HK-2 (cell line): ENCODE measurements at regions not wholly inside any gene's neighbourhood (a gene's known extent, or its start where the extent isn't known, plus 50 kb on each side); places are given as distances from the start of the nearest gene placed in this dataset.

Experiments used
- DNase-seq: peaks from one replicate; pipeline ENCODE4 v3.0.0-alpha.2; 2018; ENCODE audit not compliant: unreplicated experiment

DNA sequence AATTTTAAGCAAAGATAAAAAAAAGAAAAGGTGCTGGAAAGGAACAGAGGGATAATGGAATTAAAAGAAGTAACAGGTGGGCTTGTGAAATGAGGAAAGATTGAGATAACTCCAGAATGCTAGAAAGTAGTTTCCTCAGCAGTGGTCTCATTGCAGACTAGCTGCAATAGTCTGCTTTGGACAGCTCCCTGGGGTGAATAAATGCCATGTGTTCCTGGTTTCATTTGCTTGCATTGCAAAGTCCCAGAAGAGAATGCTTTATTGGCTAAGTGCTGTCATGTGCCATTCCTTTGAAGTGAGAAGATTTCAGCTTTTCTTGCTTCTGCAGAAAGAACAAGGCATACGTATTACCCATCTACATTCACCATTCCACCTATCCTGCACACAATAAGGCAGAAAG is 478.8 kb upstream of the RAG2 start:
- DNase-seq = no peak

DNA sequence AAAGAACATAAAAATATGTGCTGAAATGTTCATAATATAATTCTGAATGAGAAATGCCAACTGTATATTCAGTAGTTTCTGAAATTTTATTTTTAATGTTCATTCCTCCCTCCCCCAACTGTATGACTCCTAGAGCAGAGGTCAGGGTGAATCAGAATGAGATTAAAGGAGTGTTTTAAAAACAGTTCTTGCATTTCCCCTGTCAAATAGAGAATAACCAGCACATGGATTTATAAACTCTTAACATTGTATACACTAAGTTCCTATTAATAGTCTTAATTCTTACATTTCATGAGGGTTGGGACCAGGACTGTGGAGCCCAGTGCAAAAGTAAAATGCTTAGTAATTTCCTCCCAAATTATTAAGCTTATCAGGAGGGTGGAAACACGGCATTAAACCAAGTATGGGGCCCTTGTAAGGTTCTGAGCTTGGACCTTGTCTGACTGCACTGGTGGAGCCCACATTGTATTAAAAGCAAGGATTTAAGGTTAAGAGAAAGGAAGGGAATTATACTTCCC is 474.6 kb upstream of the RAG2 start:
- DNase-seq = no peak

GRCh38 chr11:37050311-37050710 is 452.3 kb upstream of the RAG2 start:
- DNase-seq = no peak

- no peak for DNase-seq
These were observed 442.9 kb upstream of the RAG2 start for GRCh38 chr11:37040921-37041320.

DNA sequence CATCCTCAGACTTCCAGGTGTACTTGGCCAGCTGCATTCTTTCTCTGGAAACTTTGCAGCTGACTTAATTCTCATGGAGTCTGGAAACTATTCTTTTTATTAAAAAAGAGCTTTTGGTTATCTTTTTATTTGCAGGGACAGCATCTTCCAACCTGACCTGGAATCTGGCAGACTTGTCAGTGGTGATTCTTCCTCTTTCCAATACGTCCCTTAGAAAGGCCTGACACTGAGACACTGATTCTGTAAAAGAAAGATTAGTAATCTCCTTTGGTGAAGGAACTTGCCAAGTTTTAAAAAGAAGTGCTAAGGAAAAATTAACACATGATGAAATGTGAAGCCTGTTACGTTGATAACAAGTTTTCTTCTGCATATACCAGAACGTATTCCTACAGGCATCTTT is 440.9 kb upstream of the RAG2 start:
- no peak for DNase-seq

DNA sequence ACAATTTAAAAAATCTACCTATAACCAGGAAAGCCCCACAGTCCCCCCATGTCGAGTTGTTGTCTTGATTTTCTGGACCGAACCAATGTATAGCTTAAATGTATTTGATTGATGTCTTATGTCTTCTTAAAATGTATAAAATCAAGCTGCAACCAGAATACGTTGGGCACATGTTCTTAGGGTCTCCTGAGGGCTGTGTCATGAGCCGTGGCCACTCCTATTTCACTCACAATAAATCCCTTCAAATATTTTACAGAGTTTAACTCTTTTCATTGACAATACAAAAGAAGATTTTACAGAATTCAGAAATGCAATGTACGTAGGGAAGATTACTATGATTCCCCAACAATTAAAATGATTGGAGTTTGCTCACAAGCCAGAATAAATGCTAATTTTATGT is 428.7 kb upstream of the RAG2 start:
- DNase-seq = no peak

- no peak for DNase-seq
These were observed 428.3 kb upstream of the RAG2 start for GRCh38 chr11:37026326-37026725.

DNA sequence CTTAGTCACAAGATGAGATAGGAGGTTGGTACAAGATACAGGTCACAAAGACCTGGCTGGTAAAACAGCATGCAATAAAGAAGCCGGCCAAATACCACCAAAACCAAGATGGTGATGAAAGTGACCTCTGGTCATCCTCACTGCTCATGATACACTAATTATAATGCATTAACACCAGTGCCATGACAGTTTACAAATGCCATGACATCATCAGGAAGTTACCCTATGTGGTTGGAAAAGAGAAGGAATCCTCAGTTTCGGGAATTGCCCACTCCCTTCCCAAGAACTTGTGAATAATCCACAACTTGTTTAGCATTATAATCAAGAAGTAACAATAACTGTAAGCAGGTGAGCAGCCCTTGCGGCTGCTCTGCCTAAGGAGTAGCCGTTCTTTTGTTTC is 408.5 kb upstream of the RAG2 start:
- no peak for DNase-seq

DNA sequence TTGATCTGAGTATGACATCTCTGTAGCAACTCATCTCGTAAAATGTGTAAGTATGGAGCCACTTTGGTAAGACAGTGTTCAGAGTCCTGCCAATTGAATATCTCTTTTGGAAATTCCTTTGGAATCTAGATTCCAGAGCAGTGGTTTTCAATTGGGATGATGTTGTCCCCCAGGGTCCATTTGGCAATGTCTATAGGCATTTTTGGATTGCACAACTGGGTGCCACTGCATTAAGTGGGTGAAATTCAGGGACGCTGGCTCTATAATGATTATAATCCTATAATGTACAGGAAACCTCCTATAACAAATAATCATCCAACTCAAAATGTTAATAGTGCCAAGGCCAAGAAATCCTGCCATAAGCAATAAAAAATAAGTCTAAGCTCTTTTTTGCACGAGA is 404.8 kb upstream of the RAG2 start:
- no peak for DNase-seq

DNA sequence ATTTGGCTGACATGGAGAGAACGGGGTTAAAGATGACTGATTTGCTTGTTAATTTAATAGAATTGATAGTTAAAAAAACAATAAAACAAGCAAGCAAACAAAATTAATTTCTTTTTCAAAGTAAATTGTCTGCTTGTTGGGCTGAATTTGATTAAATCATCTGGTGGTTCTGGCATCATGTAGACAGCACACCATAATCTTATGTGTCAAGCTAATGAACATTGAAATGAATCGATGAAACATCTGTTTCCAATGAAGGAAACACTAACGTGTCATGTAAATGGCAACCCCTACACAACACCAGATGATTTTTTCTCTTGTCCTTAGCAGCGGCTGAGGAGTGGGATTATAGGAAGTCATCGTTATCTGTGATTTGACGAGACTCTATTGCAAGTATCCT is 399.6 kb upstream of the RAG2 start:
- no peak for DNase-seq

GRCh38 chr11:36996795-36997194 is 398.8 kb upstream of the RAG2 start:
- DNase-seq = no peak

GRCh38 chr11:36994208-36994607 is 396.2 kb upstream of the RAG2 start:
- no peak for DNase-seq

DNA sequence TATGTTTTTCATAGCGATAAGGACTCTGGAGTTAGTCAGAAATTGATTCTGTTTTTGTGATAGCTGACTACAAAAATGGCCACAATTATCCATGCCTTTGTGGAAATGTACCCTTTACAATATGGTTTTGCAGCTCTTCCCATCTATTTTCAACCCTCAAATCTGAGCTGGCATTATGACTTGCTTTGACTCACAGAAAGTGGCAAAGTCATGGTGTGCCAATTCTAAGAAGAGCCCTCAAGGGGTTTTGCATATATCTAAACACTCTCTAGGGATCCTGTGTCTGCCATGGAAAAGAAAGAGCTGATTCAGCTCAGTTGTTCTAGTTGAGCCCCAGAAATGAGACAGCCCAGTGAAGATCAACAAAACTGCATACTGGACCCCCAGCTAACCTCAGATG is 390.5 kb upstream of the RAG2 start:
- DNase-seq = no peak

- no peak for DNase-seq
These were observed 387.5 kb upstream of the RAG2 start for GRCh38 chr11:36985562-36985961.

GRCh38 chr11:36976741-36977140 is 378.7 kb upstream of the RAG2 start:
- no peak for DNase-seq

GRCh38 chr11:36974771-36975170 is 376.7 kb upstream of the RAG2 start:
- no peak for DNase-seq

- DNase-seq = no peak
These were observed 355.9 kb upstream of the RAG2 start for GRCh38 chr11:36953976-36954375.

GRCh38 chr11:36948460-36949127 is 350.6 kb upstream of the RAG2 start:
- no peak for DNase-seq

- no peak for DNase-seq
These were observed 347.3 kb upstream of the RAG2 start for GRCh38 chr11:36945384-36945783.

DNA sequence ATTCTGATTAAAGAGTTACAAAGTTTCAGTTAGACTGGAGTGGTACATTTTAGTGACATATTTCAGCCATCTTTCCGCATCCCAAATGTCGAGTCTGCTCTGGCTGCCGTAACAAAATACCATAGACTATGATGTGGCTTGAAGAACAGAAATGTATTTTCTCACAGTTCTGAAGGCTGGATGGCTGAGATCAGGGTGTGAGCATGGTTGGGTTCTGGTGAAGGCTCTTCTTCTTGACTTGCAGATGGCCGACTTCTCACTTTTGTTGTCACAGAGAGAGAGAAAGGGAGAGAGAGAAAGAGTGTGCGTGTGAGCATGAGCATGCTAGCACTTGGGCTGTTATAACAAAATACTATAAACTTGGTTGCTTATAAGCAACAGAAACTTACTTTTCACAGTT is 335.4 kb upstream of the RAG2 start:
- DNase-seq = no peak

- DNase-seq = no peak
These were observed 333.1 kb upstream of the RAG2 start for GRCh38 chr11:36931139-36931538.

DNA sequence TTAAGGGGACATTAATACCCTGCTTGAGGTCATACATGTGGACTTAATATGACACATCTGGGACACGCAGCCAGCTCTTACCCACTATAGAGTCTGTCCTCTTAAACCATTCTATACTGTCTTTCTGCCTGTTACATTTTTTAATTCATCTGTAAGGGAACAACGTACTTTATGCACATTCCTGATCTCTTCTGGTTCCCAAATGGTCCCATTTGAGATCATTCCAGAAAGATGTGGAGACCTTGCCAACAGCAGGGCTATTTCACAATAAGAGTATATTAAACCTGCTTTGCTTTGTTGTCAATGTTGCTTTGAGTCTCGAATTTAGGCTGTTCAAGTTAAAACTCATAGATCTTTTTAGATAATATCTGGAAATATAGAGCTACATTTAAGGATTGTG is 332.2 kb upstream of the RAG2 start:
- DNase-seq = no peak

DNA sequence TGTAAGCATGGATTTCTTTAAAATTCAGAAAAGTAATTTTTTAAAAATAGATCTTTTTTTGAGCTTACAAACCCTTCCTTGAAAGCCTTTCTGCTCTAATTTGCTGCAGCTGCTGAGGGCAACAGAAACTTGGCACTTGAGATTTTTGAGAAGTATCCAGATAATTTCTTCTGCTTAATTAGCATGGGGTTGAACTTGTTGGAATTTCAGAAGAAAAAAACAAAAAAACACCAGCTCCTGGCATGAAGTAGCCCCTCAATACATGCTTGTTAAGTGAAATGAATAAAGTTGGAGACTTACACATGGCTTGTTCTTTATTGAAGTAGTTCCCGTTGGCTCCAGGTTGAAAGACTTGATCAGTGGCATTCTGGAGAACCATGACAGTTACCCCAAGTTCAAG is 331.4 kb upstream of the RAG2 start:
- no peak for DNase-seq

DNA sequence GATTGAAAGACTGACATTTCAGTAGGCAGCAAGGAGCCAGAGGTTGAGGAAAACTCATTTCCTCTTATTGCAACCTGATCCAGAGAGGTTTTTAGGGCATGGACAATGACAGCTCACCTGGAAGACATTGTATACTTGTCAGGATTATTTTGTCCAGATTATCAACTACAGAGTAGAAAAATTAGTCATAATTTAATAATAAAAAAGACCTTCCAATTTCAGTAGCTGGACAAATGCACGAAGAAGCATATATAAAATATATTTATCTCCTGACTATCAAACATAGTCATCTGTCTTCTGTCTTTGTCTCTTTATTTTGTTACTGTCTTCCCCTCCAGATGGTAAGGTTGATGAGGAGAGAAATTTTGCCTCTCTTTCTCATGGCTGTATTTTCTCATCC is 330.6 kb upstream of the RAG2 start:
- no peak for DNase-seq
